Stomach (tissue), 4 donors: ENCODE measurements at regions not wholly inside any gene's neighbourhood (a gene's known extent, or its start where the extent isn't known, plus 50 kb on each side); places are given as distances from the start of the nearest gene placed in this dataset.

Source experiments
- EP300 ChIP-seq: sonication (generic); formaldehyde crosslinking; IDR thresholded peaks from one replicate; pipeline ENCODE4 v1.6.1; 2017; ENCODE audit warnings: antibody characterized with exemption
- POLR2A ChIP-seq, 4 donors: fragments of 450-650 bp; IDR thresholded peaks; one replicate each; pipeline ENCODE4 v1.6.1; 2016; ENCODE audit warnings: antibody characterized with exemption in 4 of 4, control low read depth in 2 of 4, mild to moderate bottlenecking in 1 of 4, moderate library complexity in 1 of 4
- POLR2AphosphoS5 ChIP-seq, 3 donors: sonication (generic); formaldehyde crosslinking; IDR thresholded peaks; one replicate each; pipeline ENCODE4 v1.6.1; 2016; ENCODE audit warnings: antibody characterized with exemption in 3 of 3
- TF ChIP-seq, protein P1 (sequence below), 7 experiments: fragments of 450-650 bp in 4 of 7; fragments of 200-600 bp in 3 of 7; sonication (generic) in 3 of 7; IDR thresholded peaks; one replicate each; pipeline ENCODE4 v1.5.1; 2016 to 2019; ENCODE audit warnings: antibody characterized with exemption in 7 of 7, control low read depth in 2 of 7, mild to moderate bottlenecking in 1 of 7

DNA sequence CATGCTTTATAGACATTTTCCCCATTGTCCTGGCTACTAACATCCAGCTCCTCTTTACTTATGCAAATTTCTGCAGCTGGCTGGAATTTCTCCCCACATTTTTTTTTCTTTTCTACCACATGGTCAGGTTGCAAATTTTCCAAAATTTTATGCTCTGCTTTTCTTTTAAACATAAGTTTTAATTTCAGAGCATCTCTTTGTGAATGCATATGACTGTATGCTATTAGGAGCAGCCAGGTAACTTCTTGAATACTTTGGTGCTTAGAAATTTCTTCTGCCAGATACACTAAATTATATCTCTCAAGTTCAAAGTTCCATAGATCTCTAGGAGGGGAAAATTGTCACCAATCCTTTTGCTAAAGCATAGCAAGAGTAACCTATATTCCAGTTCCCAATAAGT is 365.9 kb downstream of the LRFN5 start:
- TF ChIP-seq, protein P1, sequence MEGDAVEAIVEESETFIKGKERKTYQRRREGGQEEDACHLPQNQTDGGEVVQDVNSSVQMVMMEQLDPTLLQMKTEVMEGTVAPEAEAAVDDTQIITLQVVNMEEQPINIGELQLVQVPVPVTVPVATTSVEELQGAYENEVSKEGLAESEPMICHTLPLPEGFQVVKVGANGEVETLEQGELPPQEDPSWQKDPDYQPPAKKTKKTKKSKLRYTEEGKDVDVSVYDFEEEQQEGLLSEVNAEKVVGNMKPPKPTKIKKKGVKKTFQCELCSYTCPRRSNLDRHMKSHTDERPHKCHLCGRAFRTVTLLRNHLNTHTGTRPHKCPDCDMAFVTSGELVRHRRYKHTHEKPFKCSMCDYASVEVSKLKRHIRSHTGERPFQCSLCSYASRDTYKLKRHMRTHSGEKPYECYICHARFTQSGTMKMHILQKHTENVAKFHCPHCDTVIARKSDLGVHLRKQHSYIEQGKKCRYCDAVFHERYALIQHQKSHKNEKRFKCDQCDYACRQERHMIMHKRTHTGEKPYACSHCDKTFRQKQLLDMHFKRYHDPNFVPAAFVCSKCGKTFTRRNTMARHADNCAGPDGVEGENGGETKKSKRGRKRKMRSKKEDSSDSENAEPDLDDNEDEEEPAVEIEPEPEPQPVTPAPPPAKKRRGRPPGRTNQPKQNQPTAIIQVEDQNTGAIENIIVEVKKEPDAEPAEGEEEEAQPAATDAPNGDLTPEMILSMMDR (IDR thresholded peaks at IDR 0.05): no peak
- no peak for TF ChIP-seq EP300
- no peak for TF ChIP-seq POLR2A (IDR thresholded peaks at IDR 0.05)
- TF ChIP-seq POLR2AphosphoS5 (IDR thresholded peaks at IDR 0.05): no peak
